ENCODE measurements at regions not wholly inside any gene's neighbourhood (a gene's known extent, or its start where the extent isn't known, plus 50 kb on each side); places are given as distances from the start of the nearest gene placed in this dataset.

DNA sequence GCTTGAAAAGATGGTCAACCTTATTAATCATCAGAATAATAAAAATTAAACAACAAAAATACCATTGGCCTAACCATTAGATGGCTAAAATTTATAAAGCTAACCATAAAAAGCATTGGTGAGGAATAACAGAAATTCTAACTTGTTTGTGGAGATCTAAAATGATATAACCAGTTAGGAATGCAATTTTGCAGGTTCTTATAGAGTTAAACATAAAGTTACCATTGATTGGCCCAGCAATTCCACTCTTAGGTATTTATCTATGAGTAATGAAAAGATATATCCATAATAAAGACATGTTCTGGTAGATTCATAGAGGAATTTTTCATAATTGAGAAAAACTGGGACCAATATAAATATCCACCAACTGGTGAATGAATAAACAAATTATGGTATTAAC is 1098.6 kb downstream of the FSCB start:
- Histone ChIP-seq H3K4me1 (ENCODE audit: insufficient read depth, low read length) (no peaks in the 10 kb centered on the region), H3K27ac (ENCODE audit: extremely low read length, insufficient read depth, low read length) (no peak overlapping the region), H4K20me1 (ENCODE audit: insufficient read depth, low read length) (no peaks in the 10 kb centered on the region), H3K4me2 (ENCODE audit: low read depth, low read length) (no peak overlapping the region), H3K9ac (ENCODE audit: insufficient read depth, low read depth, low read length) (no peak overlapping the region), H2AFZ (ENCODE audit: low read length) (no peak overlapping the region), H3K4me3 (replicated peaks in 1 of 3; ENCODE audit: insufficient read depth in 1 of 3, low read depth in 2 of 3, low read length in 3 of 3) (no peak overlapping the region), H3K79me2 (ENCODE audit: insufficient read depth, low read length) (no peaks in the 10 kb centered on the region), H3K27me3 (ENCODE audit: control insufficient read depth in 1 of 2, insufficient read depth in 2 of 2, low read length in 2 of 2) (no peaks in the 10 kb centered on the region), H3K36me3 (replicated peaks in 1 of 2; ENCODE audit: control insufficient read depth in 1 of 2, insufficient read depth in 2 of 2, low read length in 2 of 2) (no peaks in the 10 kb centered on the region), H3K9me3 (ENCODE audit: low read length) (peaks cover 6% of the 10 kb centered on the region; the same call in 1 of the 2 replicates)
- BruUV-seq (replicated peaks): no TSS peak
- FAIRE-seq: no peak
- DNase-seq (ENCODE audit: low spot score): no peak
- intact Hi-C loops (cut with micrococcal nuclease; ENCODE audit: unreplicated experiment) (no loop called here), in situ Hi-C loops (cut with HindIII; ENCODE audit: extremely low pct_ligation_motif_present, low pct_unique_long_range_greater_than_20kb) (no loop called here)
- TF ChIP-seq CAMTA2 (CRISPR knock-in tag; IDR thresholded peaks at IDR 0.05; ENCODE audit: borderline replicate concordance): no peak
- TF ChIP-seq, protein P1, sequence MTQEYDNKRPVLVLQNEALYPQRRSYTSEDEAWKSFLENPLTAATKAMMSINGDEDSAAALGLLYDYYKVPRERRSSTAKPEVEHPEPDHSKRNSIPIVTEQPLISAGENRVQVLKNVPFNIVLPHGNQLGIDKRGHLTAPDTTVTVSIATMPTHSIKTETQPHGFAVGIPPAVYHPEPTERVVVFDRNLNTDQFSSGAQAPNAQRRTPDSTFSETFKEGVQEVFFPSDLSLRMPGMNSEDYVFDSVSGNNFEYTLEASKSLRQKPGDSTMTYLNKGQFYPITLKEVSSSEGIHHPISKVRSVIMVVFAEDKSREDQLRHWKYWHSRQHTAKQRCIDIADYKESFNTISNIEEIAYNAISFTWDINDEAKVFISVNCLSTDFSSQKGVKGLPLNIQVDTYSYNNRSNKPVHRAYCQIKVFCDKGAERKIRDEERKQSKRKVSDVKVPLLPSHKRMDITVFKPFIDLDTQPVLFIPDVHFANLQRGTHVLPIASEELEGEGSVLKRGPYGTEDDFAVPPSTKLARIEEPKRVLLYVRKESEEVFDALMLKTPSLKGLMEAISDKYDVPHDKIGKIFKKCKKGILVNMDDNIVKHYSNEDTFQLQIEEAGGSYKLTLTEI (CRISPR knock-in tag; conservative IDR thresholded peaks at IDR 0.05): no peak
- ChIA-PET POLR2A (no interaction called here), CTCF (ENCODE audit: low intra/inter-chr PET ratio, low total read pairs) (no interaction called here)
- no peak for ATAC-seq

DNA sequence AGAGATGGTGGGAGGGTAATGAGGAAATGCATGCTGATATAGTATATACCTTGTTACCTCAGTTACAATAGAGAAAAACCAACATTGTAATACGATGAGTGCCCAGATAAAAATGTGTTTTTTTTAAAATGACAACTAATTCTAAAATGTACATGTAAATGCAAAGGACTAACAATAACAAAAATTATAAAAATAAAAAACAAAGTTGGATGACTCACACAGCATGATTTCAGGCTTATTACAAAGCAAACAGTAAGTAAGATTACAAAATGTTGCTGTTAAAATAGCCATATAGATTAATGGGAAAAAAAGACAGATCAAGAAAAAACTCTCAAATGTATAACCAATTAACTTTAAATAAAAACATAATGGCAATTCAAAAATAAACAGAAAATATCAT is 1099.4 kb downstream of the FSCB start:
- ChIA-PET POLR2A (no interaction called here), CTCF (ENCODE audit: low intra/inter-chr PET ratio, low total read pairs) (no interaction called here)
- no peaks in the 10 kb centered on the region for H3K36me3 ChIP-seq (replicated peaks in 1 of 2; ENCODE audit: control insufficient read depth in 1 of 2, insufficient read depth in 2 of 2, low read length in 2 of 2)
- H3K27ac ChIP-seq (ENCODE audit: extremely low read length, insufficient read depth, low read length): no peak overlapping the region
- no peaks in the 10 kb centered on the region for H3K4me1 ChIP-seq (ENCODE audit: insufficient read depth, low read length)
- no peak overlapping the region for H3K4me2 ChIP-seq (ENCODE audit: low read depth, low read length)
- 0% methylated on average over 1 of the region's 1 CpG for WGBS (ENCODE audit: low lambda C conversion rate)
- ATAC-seq (no peak), FAIRE-seq (no peak), DNase-seq (ENCODE audit: low spot score) (no peak)
- no peaks in the 10 kb centered on the region for H3K27me3 ChIP-seq (ENCODE audit: control insufficient read depth in 1 of 2, insufficient read depth in 2 of 2, low read length in 2 of 2)
- no peak overlapping the region for H3K4me3 ChIP-seq (replicated peaks in 1 of 3; ENCODE audit: insufficient read depth in 1 of 3, low read depth in 2 of 3, low read length in 3 of 3)
- no peak overlapping the region for H3K9ac ChIP-seq (ENCODE audit: insufficient read depth, low read depth, low read length)
- in situ Hi-C loops (cut with HindIII; ENCODE audit: extremely low pct_ligation_motif_present, low pct_unique_long_range_greater_than_20kb): no loop called here
- H4K20me1 ChIP-seq (ENCODE audit: insufficient read depth, low read length): no peaks in the 10 kb centered on the region
- intact Hi-C loops (cut with micrococcal nuclease; ENCODE audit: unreplicated experiment): no loop called here
- BruUV-seq (replicated peaks): no TSS peak
- H3K79me2 ChIP-seq (ENCODE audit: insufficient read depth, low read length): no peaks in the 10 kb centered on the region
- H2AFZ ChIP-seq (ENCODE audit: low read length): no peak overlapping the region
- H3K9me3 ChIP-seq (ENCODE audit: low read length): peaks cover 6% of the 10 kb centered on the region; the same call in 1 of the 2 replicates
- no peak for TF ChIP-seq MAF1 (CRISPR knock-in tag; IDR thresholded peaks at IDR 0.05; ENCODE audit: borderline replicate concordance)
